NB4 (cell line): ENCODE measurements at regions not wholly inside any gene's neighbourhood (a gene's known extent, or its start where the extent isn't known, plus 50 kb on each side); places are given as distances from the start of the nearest gene placed in this dataset.

Experiments used
- CTCF ChIP-seq: IDR thresholded peaks from one replicate; pipeline ENCODE4 v1.5.1; 2012; ENCODE audit warnings: low read depth, low read length
- POLR2A ChIP-seq: IDR thresholded peaks from 2 replicates; pipeline ENCODE4 v1.6.1; 2011; ENCODE audit warnings: mild to moderate bottlenecking; ENCODE audit not compliant: insufficient read length; ENCODE audit errors: extremely low read depth

GRCh38 chr9:93830012-93830596, 125.1 kb downstream of the BARX1 start:
- TF ChIP-seq CTCF (no peak), POLR2A (no peak)
